ENCODE measurements at regions not wholly inside any gene's neighbourhood (a gene's known extent, or its start where the extent isn't known, plus 50 kb on each side); places are given as distances from the start of the nearest gene placed in this dataset.
"Not testable (repeated sequence)": the region's sequence is repeated elsewhere in the genome, so short reads cannot be mapped to it uniquely, and the experiment has no call there.

GRCh38 chrX:66988331-66988730 is 349.5 kb upstream of the EDA2R start:
- TF ChIP-seq, protein P1, sequence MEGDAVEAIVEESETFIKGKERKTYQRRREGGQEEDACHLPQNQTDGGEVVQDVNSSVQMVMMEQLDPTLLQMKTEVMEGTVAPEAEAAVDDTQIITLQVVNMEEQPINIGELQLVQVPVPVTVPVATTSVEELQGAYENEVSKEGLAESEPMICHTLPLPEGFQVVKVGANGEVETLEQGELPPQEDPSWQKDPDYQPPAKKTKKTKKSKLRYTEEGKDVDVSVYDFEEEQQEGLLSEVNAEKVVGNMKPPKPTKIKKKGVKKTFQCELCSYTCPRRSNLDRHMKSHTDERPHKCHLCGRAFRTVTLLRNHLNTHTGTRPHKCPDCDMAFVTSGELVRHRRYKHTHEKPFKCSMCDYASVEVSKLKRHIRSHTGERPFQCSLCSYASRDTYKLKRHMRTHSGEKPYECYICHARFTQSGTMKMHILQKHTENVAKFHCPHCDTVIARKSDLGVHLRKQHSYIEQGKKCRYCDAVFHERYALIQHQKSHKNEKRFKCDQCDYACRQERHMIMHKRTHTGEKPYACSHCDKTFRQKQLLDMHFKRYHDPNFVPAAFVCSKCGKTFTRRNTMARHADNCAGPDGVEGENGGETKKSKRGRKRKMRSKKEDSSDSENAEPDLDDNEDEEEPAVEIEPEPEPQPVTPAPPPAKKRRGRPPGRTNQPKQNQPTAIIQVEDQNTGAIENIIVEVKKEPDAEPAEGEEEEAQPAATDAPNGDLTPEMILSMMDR (IDR thresholded peaks at IDR 0.05 in 4 of 5, conservative IDR thresholded peaks at IDR 0.05 in 1 of 5), result no peak
- TF ChIP-seq POLR2A (IDR thresholded peaks at IDR 0.05), result no peak

DNA sequence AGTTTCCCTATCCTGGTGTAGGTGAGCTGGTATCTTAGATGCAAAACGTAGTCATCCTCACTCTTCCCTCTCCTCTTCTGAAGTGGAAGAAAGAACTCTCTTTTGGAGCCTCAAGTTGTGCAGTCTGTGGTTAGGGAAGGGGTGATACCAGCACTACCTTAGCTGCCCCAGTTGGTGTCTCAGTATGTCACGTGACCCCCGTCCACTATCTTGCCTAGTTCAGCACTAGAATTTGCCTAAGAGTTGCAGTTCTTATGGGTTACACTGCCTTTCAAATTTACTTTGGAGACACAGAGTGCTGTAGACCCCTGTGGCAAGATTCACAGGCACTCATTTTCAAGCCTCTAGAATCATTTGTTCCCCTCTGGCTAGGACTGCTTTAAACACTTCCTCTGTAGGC is 322.8 kb upstream of the EDA2R start:
- DNase-seq (no peak), ATAC-seq (no peak)
- Histone ChIP-seq H3K9me3 (peaks cover 0 to 8% (median 0%) of the 10 kb centered on the region in 3 donors), H3K27ac (no peak overlapping the region), H3K4me3 (no peak overlapping the region), H3K4me1 (no peaks in the 10 kb centered on the region), H3K36me3 (no peaks in the 10 kb centered on the region), H3K27me3 (no peaks in the 10 kb centered on the region)
- intact Hi-C loops (cut with DNase I; ENCODE audit: low total_unique reads) (no loop called here), in situ Hi-C loops (cut with MboI; ENCODE audit: low sequenced_read_pairs in 4 of 4) (loop anchor here in 1 of 4 donors (25.0 kb wide), 1 partner anchor 101 kb away; no protein-coding TSS in a partner anchor)
- TF ChIP-seq POLR2A (IDR thresholded peaks at IDR 0.05), result no peak
- TF ChIP-seq, protein P1 (IDR thresholded peaks at IDR 0.05 in 4 of 5, conservative IDR thresholded peaks at IDR 0.05 in 1 of 5), result no peak

More at GRCh38 chrX:66988331-66988730, 349.5 kb upstream of the EDA2R start:
- intact Hi-C loops (cut with DNase I; ENCODE audit: low total_unique reads), result no loop called here
- in situ Hi-C loops (cut with MboI; ENCODE audit: low sequenced_read_pairs in 4 of 4), result no loop called here
- no peak for ATAC-seq
- no peak for DNase-seq
- no peaks in the 10 kb centered on the region for H3K9me3 ChIP-seq
- no peaks in the 10 kb centered on the region for H3K27me3 ChIP-seq
- H3K4me3 ChIP-seq, result no peak overlapping the region
- no peaks in the 10 kb centered on the region for H3K36me3 ChIP-seq
- no peaks in the 10 kb centered on the region for H3K4me1 ChIP-seq
- no peak overlapping the region for H3K27ac ChIP-seq

DNA sequence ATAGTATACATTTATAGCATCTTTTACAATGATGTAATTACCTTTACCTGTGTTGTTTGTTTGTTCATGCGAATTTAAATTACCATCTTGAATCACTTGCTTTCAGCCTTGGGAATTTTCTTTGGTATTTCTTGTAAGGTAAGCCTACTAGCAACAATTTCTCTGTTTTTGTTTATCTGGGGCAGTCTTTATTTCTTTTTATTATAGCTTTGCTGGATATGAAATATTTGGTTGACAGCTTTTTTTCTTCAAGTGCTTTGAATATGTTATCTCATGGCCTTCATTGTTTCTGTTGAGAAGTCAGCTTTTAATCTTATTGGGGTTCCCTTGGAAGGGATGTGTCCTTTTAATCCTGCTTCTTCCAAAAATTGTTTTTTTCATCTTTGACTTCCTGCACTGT is 292.8 kb upstream of the EDA2R start:
- no peaks in the 10 kb centered on the region for H3K27me3 ChIP-seq
- in situ Hi-C loops (cut with MboI; ENCODE audit: low sequenced_read_pairs in 4 of 4) (no loop called here), intact Hi-C loops (cut with DNase I; ENCODE audit: low total_unique reads) (no loop called here)
- H3K4me3 ChIP-seq, result no peak overlapping the region
- no peaks in the 10 kb centered on the region for H3K9me3 ChIP-seq
- H3K4me1 ChIP-seq, result no peaks in the 10 kb centered on the region
- DNase-seq (no peak), ATAC-seq (no peak)
- TF ChIP-seq, protein P1 (IDR thresholded peaks at IDR 0.05 in 4 of 5, conservative IDR thresholded peaks at IDR 0.05 in 1 of 5), result no peak
- TF ChIP-seq POLR2A (IDR thresholded peaks at IDR 0.05), result no peak
- no peak overlapping the region for H3K27ac ChIP-seq
- H3K36me3 ChIP-seq, result no peaks in the 10 kb centered on the region

DNA sequence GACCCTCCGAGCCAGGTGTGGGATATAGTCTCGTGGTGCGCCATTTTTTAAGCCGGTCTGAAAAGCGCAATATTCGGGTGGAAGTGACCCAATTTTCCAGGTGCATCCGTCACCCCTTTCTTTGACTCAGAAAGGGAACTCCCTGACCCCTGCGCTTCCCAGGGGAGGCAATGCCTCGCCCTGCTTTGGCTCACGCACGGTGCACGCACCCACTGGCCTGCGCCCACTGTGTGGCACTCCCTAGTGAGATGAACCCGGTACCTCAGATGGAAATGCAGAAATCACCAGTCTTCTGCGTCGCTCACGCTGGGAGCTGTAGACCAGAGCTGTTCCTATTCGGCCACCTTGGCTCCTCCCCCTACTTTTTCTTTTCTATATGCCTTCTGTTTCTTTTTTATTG is 291.6 kb upstream of the EDA2R start:
- not testable (repeated sequence) for H3K4me1 ChIP-seq

DNA sequence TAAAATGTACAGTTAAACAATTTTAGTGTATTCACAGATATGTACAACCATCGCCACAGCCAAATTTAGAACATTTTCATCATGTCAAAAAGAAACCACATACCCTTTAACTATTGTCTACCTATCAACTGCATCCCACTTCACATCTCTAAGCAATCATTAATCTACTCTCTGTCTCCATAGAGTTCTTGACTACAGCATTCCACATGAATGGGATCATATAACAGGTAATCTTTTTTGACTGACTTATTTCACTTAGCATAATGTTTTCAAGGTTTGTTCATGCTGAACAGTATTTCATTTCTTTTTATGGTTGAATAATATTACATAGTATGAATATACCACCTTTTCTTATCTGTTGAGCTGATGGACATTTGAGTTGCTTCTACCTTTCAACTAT is 281.4 kb upstream of the EDA2R start:
- H3K27me3 ChIP-seq, result no peaks in the 10 kb centered on the region
- no peaks in the 10 kb centered on the region for H3K36me3 ChIP-seq
- ATAC-seq, result no peak
- H3K4me1 ChIP-seq, result no peaks in the 10 kb centered on the region
- no peak for DNase-seq
- no peak overlapping the region for H3K27ac ChIP-seq
- in situ Hi-C loops (cut with MboI; ENCODE audit: low sequenced_read_pairs in 4 of 4) (no loop called here), intact Hi-C loops (cut with DNase I; ENCODE audit: low total_unique reads) (no loop called here)
- no peak overlapping the region for H3K4me3 ChIP-seq
- TF ChIP-seq, protein P1 (IDR thresholded peaks at IDR 0.05 in 4 of 5, conservative IDR thresholded peaks at IDR 0.05 in 1 of 5), result no peak
- no peak for TF ChIP-seq POLR2A (IDR thresholded peaks at IDR 0.05)
- no peaks in the 10 kb centered on the region for H3K9me3 ChIP-seq

More for the DNA sequence above, 291.6 kb upstream of the EDA2R start:
- H3K36me3 ChIP-seq; DNase-seq; H3K27me3 ChIP-seq; ATAC-seq; in situ Hi-C loops (cut with MboI; ENCODE audit: low sequenced_read_pairs in 4 of 4); intact Hi-C loops (cut with DNase I; ENCODE audit: low total_unique reads); H3K4me3 ChIP-seq; H3K27ac ChIP-seq; H3K9me3 ChIP-seq: not testable (repeated sequence)
